HG03439 (cell line): ENCODE measurements at regions not wholly inside any gene's neighbourhood (a gene's known extent, or its start where the extent isn't known, plus 50 kb on each side); places are given as distances from the start of the nearest gene placed in this dataset.
A peak's percentile ranks its signal among the peaks of the same experiment; 100 is the strongest.
"Not testable (repeated sequence)": the region's sequence is repeated elsewhere in the genome, so short reads cannot be mapped to it uniquely, and the experiment has no call there.

Experiments
- ATAC-seq: cut with Tn5 transposase; IDR thresholded peaks from one replicate; pipeline ENCODE4 v1.9.1; 2021; ENCODE audit warnings: mild to moderate bottlenecking, moderate library complexity; ENCODE audit not compliant: unreplicated experiment

- ATAC-seq: no peak
These were observed 207.5 kb downstream of the EXOC5 start for GRCh38 chr14:57061009-57061711.

GRCh38 chr14:57060276-57060955 is 208.3 kb downstream of the EXOC5 start:
- peak; percentile 96 for ATAC-seq

- no peak for ATAC-seq
These were observed 210.4 kb downstream of the EXOC5 start for GRCh38 chr14:57058319-57058718.

GRCh38 chr14:57057803-57058202 is 210.9 kb downstream of the EXOC5 start:
- no peak for ATAC-seq

GRCh38 chr14:57056522-57056921 is 212.2 kb downstream of the EXOC5 start:
- ATAC-seq: not testable (repeated sequence)

GRCh38 chr14:57052705-57053302 is 215.9 kb downstream of the EXOC5 start:
- ATAC-seq: no peak

GRCh38 chr14:57051633-57052032 is 217.1 kb downstream of the EXOC5 start:
- no peak for ATAC-seq

GRCh38 chr14:57049848-57050247 is 218.9 kb downstream of the EXOC5 start:
- ATAC-seq: no peak

GRCh38 chr14:57046175-57046574 is 222.5 kb downstream of the EXOC5 start:
- ATAC-seq: no peak

GRCh38 chr14:57044101-57044973 is 224.4 kb downstream of the EXOC5 start:
- ATAC-seq: not testable (repeated sequence)

GRCh38 chr14:57038689-57039088 is 228.4 kb upstream of the OTX2 start:
- no peak for ATAC-seq

GRCh38 chr14:57031474-57031873 is 221.2 kb upstream of the OTX2 start:
- ATAC-seq: no peak

- ATAC-seq: no peak
These were observed 219.5 kb upstream of the OTX2 start for GRCh38 chr14:57029620-57030253.

- ATAC-seq: no peak
These were observed 215.2 kb upstream of the OTX2 start for GRCh38 chr14:57025456-57025855.

GRCh38 chr14:57022608-57023007 is 212.3 kb upstream of the OTX2 start:
- no peak for ATAC-seq

GRCh38 chr14:57018065-57018464 is 207.8 kb upstream of the OTX2 start:
- ATAC-seq: no peak

GRCh38 chr14:57013987-57014386 is 203.7 kb upstream of the OTX2 start:
- ATAC-seq: no peak

GRCh38 chr14:57009585-57010515 is 199.6 kb upstream of the OTX2 start:
- no peak for ATAC-seq

GRCh38 chr14:57008534-57008933 is 198.3 kb upstream of the OTX2 start:
- ATAC-seq: no peak

GRCh38 chr14:56998728-56999127 is 188.4 kb upstream of the OTX2 start:
- ATAC-seq: no peak
